NCI-H146 (cell line): ENCODE measurements at regions not wholly inside any gene's neighbourhood (a gene's known extent, or its start where the extent isn't known, plus 50 kb on each side); places are given as distances from the start of the nearest gene placed in this dataset.

Experiments used
- DNase-seq: peaks from one replicate; lab custom pipeline; 2025; lab: John Stamatoyannopoulos, UW

DNA sequence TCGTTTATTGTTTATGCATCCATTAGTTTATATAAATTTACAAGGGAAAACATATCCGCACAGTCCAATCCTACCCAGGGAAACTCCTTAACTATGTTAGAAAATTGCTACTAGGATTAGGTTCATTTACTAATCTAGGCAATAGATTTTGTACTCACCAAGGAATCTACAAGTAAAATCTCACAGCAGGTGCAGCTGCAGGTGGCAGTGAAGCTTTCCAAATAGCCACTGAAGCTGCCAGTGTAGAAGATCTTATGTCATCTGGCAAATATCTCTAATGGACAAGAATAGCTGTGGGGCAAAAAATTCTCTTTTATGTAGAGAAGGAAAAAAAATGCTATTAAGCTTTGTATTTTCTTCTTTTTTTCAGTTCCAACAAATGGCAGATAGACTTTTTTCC lies 963.4 kb upstream of the ADGRL4 start:
- DNase-seq = no peak

DNA sequence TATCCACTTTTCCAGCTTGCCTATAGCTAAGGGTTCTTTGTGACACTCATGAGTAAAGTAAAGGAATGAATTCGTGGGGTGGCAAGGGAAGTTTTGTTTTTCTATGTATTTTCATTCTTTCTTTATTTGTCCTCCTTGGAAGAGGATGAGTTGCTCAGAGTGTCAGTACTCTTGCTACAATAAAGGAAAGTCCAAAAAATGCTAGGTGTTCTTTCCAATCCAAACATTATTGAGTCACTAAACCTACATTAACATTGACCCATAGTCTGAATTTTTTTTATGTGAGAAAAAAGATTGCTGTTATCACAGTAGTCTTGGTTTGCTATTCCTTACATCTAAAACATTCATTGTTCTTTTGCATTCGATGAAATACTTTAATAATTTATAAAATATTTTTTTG lies 959.9 kb upstream of the ADGRL4 start:
- no peak for DNase-seq

DNA sequence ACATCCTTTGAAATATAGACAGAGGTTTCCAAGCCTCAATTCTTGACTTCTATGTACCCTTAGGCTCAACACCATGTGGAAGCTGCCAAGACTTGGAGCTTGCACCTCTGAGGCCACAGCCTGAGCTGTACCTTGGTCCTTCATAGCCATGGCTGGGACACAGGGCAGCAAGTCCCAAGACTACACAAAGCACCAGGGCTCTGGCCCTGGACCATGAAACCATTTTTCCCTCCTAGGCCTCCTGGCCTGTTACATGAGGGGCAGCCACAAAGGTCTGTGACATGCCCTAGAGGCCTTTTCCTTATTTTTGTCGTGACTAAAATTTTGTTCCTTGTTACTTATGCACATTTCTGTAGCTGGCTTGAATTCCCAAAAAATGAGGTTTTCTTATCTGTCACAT lies 953.1 kb upstream of the ADGRL4 start:
- no peak for DNase-seq

DNA sequence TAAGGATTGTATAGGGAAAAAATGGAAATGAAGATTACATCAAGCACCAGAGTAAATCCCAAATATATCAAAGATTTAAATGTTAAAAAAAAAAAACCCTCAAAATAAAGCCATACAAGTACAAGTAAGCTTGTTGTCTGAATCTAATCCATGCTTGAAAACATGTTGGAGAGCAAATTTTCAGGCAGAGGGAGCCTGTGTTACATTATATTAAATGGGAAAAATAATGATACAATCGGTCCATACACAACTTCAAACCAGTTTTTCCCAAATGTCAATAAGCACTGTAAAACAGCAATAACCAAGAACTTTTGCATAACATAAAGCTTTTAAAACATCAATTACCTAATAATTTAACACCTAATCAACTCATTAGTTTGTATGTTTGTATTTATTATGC lies 949.4 kb upstream of the ADGRL4 start:
- no peak for DNase-seq

DNA sequence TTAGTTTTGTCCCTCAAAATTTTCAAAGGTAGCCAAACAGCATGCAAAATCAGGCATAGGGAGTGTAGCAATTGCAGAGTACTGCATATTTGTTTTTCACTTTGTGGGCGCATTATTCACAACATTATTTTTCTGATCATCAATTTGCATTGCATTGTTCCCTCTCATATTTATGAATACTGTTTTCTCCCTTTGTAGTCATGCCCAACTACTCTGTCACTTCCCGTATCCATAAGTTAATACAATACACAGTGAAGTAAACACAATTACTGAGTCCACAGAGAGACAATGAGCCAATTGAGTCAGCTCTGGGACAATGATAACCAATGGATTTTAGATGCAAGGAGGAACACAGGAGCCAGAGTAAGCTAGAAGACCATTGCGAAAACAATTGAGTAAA lies 944.0 kb upstream of the ADGRL4 start:
- DNase-seq = no peak

DNA sequence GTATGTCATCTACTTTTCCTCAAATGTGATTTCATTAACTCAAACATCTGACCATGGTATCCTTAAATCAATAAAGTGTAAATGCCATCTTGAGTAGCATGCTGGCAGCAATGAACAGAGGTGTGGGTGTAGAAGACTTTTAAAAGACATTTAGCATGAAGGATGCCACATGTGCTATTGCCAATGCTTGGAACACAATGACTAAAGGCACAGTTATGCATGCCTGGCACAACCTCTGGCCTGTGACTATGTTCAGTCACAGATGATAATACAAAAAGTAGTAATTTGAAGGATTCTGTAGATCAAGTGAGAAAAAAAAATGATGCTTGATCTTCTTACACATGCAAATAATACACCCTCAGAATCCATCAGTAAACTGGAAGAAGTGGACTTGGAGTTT lies 938.9 kb upstream of the ADGRL4 start:
- DNase-seq = no peak

DNA sequence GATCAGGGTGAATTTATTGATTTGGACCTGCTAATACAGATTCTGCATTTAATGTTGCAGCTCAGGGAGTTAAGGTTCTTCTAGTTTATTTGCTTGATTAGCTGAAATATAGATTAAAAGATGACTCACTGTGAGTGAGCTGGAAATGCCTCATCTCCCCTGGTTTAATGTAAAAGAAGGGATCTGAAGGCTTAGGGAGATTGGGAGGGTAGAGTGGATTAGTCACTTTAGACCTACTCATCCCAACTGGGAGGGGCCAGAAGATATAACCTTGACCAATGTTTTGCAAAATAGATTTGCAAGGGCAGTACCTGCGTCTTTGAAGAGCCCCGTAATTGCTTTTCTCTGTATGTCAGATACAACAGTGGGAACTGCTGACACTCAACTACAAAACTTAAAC lies 922.8 kb upstream of the ADGRL4 start:
- no peak for DNase-seq

DNA sequence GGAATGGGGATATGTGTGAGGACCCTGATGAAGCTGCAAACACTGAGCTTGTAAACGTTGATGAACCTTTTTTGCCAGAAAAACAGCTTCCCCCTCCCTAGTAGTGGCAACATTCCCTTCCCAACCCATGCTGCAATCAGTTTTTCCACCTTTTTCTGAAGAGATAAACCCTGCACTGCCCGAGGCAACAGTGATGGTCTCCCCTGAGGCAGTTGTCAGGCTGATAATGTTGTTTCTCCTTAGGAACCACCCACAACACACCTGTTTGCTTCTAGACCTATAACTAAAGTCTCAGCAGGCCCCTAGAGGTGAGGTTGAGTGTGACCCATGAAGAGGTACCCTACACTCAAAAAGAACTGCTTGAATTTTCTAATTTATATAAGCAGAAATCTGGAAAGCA lies 922.4 kb upstream of the ADGRL4 start:
- DNase-seq = no peak

DNA sequence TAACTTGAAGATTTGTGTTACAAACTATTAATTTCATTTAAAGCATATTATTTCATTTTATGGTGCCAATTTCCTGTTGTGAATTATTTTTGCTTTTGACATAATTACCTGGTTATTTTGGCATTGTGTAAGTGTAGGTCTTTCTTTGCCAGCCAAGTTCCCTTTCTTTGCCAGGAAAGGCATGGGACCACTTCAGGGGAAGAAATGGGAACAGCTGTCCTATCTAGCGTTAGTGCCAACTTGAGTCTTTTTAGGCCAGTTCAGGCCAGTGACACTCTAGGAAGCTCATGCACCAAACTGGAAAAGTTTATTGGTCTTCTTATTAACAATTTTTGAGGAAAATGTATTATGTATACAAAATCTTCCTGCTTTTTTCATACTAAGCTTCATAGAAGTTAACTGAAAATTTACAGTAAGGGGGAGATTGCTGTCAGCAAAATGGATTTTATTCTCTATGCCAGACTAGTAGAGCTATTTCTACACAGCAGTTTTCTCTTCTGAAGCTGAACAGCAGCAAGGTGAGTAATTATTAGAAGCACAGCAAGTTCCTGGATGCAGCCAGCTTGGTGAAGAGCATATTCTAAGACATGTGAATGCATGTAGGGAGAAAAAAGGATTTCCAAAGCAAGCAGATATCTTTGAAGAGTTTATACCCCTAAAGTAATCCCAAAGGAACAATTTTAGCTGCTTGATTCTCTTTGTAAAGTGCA lies 914.6 kb upstream of the ADGRL4 start:
- DNase-seq = no peak

DNA sequence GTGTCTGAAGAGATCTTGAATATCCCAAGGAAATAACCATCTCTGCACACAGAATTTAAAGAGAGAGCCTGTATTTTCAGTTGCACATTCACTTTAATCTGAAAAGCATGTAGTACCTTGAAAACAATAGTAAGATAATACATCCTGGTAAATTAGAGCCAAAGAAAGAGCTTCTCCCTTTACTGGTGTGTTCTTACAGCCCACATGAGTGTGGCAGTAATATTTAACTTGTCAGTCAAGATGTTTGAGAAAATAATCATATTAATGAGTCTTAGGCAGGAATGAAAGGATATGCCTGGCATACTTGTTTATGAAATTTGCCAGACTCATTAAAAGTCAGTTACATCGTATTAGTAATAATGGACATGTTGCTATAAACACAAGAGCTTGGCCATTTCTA lies 908.4 kb upstream of the ADGRL4 start:
- DNase-seq = no peak

DNA sequence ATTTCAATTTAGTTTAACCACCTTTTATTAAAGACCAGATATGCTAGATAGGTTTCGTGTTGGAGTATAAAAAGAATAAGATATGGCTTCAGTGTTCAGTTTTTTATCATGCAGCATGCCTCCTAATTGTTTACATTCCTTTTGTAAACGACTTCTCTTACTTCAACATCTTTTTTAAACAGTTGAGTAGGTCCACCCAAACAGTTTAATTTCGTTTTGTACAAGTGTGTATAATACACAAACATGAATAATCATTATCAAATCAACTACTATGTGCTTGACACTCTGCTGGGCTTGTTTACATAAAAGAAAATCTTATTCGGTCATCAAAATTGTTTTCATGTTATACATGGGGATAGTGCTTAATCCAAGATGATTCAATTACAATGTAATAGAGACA lies 906.3 kb upstream of the ADGRL4 start:
- DNase-seq = no peak

DNA sequence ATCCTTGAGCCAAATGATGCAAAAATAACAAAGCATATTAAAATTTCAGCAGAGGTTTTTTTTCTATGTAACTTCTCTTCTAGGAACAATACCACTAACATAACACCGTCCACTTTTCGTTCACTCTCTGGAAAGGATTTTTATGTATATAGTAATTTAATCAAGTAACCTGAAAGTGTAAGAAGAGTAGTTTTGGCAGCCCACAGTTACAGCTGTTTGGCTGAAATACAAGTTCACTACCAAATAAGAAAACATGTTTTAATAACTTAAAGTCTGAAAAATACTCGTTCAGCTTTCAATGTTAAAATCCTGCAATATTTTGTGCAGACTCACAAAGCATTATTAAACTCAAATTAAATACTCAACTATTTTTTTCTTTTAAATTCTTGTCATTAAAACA lies 896.8 kb upstream of the ADGRL4 start:
- DNase-seq = no peak

DNA sequence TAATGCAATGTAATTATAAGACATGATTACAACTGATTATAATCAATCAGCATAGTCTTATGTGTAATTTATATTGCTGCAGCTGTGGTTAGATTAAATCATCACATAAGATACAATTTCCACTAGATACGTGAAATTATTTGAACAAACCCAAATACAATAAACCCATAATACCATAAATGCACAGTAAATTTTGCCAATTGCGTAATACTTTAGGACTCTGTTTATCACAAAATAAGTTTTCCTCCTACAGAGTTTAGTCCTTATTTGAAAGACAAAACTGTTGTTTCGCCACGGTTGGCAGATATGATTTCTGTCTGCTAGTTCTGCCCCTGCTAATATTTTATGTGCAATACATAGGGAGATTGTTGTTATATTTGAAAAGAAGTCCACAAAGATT lies 895.9 kb upstream of the ADGRL4 start:
- no peak for DNase-seq

DNA sequence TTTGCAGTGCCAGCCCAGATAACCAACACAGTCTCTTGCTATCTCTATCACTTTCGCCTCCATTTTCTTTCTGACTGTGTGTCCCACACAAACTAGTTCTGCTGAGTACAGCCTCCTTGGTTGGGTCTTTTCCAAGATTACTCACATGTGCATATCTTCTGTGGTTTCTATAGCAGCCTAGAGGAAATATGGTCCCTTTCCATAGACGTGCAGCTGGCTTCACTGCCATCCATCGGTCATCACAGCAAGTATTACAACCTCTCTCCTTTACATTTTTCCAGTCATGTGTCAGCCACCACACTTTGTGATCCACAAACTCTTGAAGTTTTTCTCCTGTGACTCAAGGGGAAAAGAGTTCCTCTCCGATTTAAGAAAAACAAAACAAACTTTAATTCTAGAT lies 893.4 kb upstream of the ADGRL4 start:
- no peak for DNase-seq

DNA sequence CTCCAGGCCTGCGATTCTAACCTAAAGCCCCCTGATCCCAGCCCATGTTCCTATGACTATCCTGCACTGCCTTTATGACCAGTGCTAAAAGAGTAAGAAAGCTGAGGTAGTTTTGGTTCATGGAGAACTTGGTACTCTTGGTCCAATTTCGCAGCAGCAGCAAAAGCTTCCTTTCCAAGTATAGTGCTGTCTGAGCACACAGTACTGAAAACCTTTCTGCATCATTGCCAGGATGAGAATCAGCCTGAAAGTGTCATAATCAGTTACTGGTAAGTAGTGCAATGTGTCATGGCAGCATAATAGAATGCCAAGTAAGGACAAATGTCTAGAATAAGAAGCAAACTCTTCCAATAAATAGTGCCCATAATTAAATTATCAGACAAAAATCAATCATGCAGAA lies 889.6 kb upstream of the ADGRL4 start:
- no peak for DNase-seq

DNA sequence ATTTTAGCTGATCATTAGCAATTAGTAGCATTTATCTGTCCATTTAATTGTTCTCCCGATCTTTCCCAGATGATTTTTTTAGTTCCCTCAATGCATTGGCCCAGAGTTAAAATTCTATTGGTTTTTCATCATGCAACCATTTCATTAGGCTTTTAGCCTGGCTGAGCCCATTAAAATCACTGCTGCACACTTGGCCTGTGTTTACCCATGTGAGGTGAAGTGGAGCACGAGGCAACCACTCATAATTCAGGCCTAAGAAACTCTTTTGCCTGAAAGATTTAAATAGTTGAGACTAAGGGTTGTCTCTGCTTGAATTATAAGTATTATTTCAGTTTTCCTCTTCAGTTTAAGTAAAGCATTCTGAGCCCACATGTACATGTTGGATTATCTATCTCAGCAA lies 889.0 kb upstream of the ADGRL4 start:
- no peak for DNase-seq

DNA sequence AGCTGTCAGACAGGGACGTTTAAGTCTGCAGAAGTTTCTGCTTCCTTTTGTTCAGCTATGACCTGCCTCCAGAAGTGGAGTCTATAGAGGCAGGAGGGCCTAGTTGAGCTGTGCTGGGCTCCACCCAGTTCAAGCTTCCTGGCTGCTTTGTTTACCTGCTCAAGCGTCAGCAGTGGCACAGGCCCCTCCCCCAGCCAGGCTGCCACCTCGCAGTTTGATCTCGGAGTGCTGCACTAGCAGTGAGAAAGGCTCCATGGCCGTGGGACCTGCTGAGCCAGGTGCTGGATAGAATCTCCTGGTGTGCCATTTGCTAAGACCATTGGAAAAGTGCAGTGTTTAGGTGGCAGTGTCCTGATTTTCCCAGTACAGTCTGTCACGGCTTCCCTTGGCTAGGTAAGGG lies 887.6 kb upstream of the ADGRL4 start:
- peak; percentile 10 for DNase-seq

DNA sequence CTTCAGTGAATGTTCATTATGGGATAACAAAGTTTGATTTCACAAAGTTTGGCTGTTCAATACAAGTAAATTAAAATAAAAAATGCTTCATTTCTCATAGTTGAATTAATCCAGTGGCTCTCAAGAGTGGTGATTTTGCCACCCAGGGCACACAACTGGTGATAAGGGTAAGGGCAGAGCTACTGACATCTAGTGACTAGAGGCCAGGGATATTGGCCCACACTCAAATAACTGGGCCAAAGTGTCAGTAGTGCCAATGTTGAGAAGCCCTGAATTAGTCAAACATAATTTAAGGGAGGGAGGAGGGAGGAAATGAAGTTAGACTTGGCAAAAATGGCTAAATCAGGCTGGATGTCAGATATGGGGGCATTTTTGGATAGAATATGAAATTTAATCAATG lies 880.5 kb upstream of the ADGRL4 start:
- no peak for DNase-seq

DNA sequence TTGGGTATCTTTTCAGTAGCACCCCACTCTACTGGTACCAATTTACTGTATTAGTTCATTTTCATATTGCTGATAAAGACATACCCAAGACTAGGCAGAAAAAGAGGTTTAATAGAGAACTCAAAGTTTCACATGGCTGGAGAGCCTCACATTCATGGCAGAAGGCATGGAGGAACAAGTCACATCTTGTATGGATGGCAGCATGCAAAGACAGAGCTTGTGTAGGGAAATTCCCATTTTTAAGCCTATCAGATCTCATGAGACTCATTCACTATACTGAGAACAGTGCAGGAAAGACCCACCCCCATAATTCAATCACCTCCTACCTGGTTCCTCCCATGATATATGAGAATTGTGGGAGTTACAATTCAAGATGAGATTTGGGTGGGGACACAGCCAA lies 878.6 kb upstream of the ADGRL4 start:
- DNase-seq = no peak

DNA sequence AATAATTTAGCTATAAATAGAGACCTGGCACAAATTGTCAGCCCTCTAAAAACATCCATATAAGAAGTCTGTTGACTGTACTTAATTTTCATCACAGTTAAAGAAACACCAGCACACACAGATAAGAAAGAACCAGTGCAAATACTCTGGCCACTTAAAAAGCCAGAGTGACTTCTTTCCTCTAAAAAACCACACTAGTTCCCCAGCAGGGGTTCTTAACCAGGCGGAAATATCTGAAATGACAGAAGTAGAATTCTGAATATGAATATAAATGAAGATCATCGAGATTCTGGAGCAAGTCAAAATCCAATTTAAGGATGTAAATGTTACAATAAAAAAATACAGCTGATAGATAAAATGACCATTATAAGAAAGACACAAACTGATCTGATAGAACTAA lies 870.6 kb upstream of the ADGRL4 start:
- DNase-seq = no peak

DNA sequence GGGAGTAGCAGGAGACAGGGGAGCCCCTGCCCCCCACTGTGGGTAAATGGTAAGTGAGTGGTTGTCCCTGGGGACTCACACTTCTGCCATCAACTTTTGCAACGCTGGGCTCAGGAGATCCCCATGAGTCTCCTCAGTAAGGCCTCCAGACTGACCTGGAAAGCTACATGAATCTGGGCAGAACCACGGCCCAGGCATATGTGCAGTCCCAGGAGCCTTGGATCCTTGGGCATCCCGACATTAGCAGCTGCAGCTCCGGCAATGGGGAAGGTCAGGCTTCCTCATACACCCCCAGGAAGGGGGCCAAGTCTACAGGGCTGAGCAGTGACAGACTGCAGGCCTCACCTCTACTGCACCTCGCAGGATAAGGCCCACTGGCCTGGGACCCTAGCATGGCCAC lies 868.7 kb upstream of the ADGRL4 start:
- DNase-seq = no peak

DNA sequence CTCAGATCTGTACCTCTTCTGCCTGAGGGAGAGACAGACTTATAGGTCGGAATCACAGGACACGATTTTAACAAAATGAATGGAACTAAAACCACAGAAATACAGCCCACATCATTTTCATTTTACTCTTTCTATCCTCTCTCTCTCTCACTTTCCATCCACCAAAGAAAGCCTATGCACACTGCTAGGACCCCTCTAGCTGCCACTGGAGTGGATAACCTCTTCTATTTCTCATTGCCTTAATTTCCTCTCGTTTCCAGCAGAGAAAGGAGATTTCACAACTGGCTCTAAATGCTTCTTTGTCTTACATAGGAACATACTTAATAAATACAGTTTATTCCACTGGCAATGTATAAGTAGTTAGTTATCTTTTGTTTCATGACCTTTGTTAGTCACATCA lies 867.8 kb upstream of the ADGRL4 start:
- DNase-seq = no peak

DNA sequence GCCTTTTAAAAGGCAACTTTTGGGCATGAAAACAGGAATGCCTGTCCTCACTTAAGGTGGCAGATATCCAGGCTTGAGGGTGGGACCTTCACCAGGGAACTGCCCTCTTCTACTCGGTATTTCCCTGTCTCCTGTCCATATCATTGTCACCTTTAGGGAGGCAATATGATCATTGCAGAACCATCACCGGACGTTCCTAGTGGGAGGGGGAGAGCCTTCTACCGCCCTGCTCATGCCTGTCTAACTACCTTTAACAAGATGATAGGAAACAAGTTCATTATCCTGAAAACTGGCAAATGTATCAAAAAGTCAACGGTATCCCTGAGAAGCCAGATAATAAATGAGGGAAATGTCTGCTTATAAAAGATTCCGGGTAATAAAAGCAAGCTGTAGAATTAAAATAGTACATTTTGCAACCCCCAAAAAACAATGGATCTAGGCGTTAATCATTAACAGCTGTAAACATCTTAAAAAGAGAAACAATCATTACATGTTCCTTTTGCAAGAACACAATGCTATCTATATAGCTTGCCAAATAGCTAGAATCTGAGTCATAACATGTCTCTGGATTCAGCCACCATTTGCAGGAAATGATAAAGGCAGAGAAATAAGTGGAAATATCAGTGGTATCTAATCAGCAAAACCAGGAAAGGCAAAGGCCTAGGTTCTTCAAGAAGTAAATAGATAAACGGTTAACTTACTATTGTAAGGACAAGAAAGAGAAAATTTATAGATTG lies 852.9 kb upstream of the ADGRL4 start:
- DNase-seq = no peak

DNA sequence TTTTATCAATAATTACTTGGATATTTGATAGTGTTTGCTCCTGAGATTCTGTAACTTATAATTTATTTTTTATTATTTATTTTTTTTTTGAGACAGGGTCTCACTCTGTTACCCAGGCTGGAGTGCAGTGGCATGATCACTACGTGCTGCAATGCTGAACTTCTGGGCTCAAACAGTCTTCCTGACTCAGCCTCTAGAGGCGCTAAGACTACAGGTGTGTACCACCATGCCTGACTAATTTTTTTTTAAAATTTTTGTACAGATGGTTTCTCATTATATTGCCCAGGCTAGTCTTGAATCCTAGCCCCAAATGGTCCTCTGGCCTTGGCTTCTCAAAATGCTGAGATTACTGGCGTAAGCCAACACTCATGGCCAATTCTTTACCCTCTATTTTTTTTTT lies 845.5 kb upstream of the ADGRL4 start:
- no peak for DNase-seq
